ENCODE measurements at regions not wholly inside any gene's neighbourhood (a gene's known extent, or its start where the extent isn't known, plus 50 kb on each side); places are given as distances from the start of the nearest gene placed in this dataset.

- no peak for TF ChIP-seq CTCF (IDR thresholded peaks at IDR 0.05; ENCODE audit: low read depth, low read length)
- TF ChIP-seq EZH2phosphoT487 (IDR thresholded peaks at IDR 0.05; ENCODE audit: low read depth), result no peak
Measured at GRCh38 chr10:64458306-64458705, 937.1 kb downstream of the REEP3 start.
